ENCODE measurements at regions not wholly inside any gene's neighbourhood (a gene's known extent, or its start where the extent isn't known, plus 50 kb on each side); places are given as distances from the start of the nearest gene placed in this dataset.

DNA sequence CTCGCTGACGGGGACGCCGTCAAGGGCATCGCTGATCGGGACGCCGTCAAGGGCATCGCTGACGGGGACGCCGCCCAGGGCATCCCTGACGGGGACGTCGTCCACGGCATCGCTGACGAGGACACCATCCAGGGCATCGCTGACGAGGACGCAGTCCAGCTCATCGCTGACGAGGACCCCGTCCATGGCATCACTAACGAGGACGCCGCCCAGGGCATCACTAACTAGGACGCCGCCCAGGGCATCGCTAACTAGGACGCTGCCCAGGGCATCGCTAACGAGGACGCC lies 945.2 kb downstream of the TUBA3C start (continued):
- TF ChIP-seq, protein P1, sequence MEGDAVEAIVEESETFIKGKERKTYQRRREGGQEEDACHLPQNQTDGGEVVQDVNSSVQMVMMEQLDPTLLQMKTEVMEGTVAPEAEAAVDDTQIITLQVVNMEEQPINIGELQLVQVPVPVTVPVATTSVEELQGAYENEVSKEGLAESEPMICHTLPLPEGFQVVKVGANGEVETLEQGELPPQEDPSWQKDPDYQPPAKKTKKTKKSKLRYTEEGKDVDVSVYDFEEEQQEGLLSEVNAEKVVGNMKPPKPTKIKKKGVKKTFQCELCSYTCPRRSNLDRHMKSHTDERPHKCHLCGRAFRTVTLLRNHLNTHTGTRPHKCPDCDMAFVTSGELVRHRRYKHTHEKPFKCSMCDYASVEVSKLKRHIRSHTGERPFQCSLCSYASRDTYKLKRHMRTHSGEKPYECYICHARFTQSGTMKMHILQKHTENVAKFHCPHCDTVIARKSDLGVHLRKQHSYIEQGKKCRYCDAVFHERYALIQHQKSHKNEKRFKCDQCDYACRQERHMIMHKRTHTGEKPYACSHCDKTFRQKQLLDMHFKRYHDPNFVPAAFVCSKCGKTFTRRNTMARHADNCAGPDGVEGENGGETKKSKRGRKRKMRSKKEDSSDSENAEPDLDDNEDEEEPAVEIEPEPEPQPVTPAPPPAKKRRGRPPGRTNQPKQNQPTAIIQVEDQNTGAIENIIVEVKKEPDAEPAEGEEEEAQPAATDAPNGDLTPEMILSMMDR (conservative IDR thresholded peaks at IDR 0.05; ENCODE audit: low read depth in 2 of 2) = no peak
- no peak for TF ChIP-seq STAT1 (IDR thresholded peaks at IDR 0.05; ENCODE audit: unreplicated experiment)
- no peak for TF ChIP-seq NANOG (IDR thresholded peaks at IDR 0.05; ENCODE audit: borderline replicate concordance)
- TF ChIP-seq, protein P2, sequence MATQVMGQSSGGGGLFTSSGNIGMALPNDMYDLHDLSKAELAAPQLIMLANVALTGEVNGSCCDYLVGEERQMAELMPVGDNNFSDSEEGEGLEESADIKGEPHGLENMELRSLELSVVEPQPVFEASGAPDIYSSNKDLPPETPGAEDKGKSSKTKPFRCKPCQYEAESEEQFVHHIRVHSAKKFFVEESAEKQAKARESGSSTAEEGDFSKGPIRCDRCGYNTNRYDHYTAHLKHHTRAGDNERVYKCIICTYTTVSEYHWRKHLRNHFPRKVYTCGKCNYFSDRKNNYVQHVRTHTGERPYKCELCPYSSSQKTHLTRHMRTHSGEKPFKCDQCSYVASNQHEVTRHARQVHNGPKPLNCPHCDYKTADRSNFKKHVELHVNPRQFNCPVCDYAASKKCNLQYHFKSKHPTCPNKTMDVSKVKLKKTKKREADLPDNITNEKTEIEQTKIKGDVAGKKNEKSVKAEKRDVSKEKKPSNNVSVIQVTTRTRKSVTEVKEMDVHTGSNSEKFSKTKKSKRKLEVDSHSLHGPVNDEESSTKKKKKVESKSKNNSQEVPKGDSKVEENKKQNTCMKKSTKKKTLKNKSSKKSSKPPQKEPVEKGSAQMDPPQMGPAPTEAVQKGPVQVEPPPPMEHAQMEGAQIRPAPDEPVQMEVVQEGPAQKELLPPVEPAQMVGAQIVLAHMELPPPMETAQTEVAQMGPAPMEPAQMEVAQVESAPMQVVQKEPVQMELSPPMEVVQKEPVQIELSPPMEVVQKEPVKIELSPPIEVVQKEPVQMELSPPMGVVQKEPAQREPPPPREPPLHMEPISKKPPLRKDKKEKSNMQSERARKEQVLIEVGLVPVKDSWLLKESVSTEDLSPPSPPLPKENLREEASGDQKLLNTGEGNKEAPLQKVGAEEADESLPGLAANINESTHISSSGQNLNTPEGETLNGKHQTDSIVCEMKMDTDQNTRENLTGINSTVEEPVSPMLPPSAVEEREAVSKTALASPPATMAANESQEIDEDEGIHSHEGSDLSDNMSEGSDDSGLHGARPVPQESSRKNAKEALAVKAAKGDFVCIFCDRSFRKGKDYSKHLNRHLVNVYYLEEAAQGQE (IDR thresholded peaks at IDR 0.05; ENCODE audit: unreplicated experiment) = no peak
- no peak for TF ChIP-seq JUNB (IDR thresholded peaks at IDR 0.05; ENCODE audit: unreplicated experiment)
- TF ChIP-seq, protein P3, sequence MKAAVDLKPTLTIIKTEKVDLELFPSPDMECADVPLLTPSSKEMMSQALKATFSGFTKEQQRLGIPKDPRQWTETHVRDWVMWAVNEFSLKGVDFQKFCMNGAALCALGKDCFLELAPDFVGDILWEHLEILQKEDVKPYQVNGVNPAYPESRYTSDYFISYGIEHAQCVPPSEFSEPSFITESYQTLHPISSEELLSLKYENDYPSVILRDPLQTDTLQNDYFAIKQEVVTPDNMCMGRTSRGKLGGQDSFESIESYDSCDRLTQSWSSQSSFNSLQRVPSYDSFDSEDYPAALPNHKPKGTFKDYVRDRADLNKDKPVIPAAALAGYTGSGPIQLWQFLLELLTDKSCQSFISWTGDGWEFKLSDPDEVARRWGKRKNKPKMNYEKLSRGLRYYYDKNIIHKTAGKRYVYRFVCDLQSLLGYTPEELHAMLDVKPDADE (IDR thresholded peaks at IDR 0.05) = no peak
- no peak for TF ChIP-seq ZNF331 (CRISPR knock-in tag; IDR thresholded peaks at IDR 0.05; ENCODE audit: low read depth)
- TF ChIP-seq ZNF114 (CRISPR knock-in tag; IDR thresholded peaks at IDR 0.05) = no peak

DNA sequence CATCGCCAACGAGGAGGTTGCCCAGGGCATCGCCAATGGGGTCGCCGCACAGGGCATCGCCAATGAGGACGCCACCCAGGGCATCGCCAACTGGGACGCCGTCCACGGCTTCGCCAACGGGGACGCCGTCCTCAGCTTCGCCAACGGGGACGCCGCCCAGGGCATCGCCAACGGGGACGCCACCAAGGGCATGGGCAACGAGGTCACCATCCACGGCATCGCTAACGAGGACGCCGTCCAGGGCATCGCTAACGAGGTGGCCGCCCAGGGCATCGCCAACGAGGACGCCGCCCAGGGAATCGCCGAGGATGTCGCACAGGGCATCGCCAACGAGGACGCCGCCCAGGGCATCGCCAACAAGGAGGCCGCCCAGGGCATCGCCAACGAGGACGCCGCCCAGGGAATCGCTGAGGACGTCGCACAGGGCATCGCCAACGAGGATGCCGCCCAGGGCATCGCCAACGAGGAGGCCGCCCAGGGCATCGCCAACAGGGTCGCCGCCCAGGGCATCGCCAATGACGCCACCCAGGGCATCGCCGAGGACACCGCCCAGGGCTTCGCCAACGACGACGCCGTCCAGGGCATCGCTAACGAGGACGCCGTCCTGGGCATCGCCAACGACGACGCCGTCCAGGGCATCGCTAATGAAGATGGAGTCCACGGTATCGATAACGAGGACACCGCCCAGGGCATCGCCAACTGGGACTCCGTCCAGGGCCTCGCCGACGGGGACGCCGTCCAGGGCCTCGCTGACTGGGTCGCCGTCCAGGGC lies 945.7 kb downstream of the TUBA3C start:
- Histone ChIP-seq H3K27me3 (ENCODE audit: insufficient read depth) (no peaks in the 10 kb centered on the region), H3K4me1 (ENCODE audit: insufficient read depth) (no peaks in the 10 kb centered on the region), H2AFZ (no peak overlapping the region), H4K20me1 (replicated peaks; ENCODE audit: insufficient read depth) (no peaks in the 10 kb centered on the region), H3K79me2 (replicated peaks; ENCODE audit: insufficient read depth) (no peaks in the 10 kb centered on the region), H3K9me2 (ENCODE audit: insufficient read depth) (no peaks in the 10 kb centered on the region), H3K27ac (ENCODE audit: low read depth) (no peak overlapping the region), H3K4me2 (no peak overlapping the region), H3K36me3 (ENCODE audit: insufficient read depth) (no peaks in the 10 kb centered on the region), H3K4me3 (no peak overlapping the region), H3F3A (replicated peaks; ENCODE audit: low read depth) (no peaks in the 10 kb centered on the region)
- Mint-ChIP-seq H3K4me1 (no peaks in the 10 kb centered on the region), H3K4me3 (no peak overlapping the region), H3K27ac (no peak overlapping the region), H3K9me3 (peaks cover 80% of the 10 kb centered on the region), H3K36me3 (ENCODE audit: low read depth) (peaks cover 16% of the 10 kb centered on the region), H3K27me3 (ENCODE audit: insufficient read depth, low read depth, poor library complexity) (no peaks in the 10 kb centered on the region)
- ATAC-seq (no peak), DNase-seq (ENCODE audit: low spot score) (no peak)
- TF ChIP-seq EZH2 (IDR thresholded peaks at IDR 0.05; ENCODE audit: low read depth, unreplicated experiment) = no peak
- TF ChIP-seq STAT1 (IDR thresholded peaks at IDR 0.05; ENCODE audit: unreplicated experiment) = no peak
- no peak for TF ChIP-seq POLR2AphosphoS5 (IDR thresholded peaks at IDR 0.05; ENCODE audit: low read depth)
- TF ChIP-seq, protein P1 (conservative IDR thresholded peaks at IDR 0.05; ENCODE audit: low read depth in 2 of 2) = no peak
- no peak for TF ChIP-seq NANOG (IDR thresholded peaks at IDR 0.05; ENCODE audit: borderline replicate concordance)
